Stimulated activated CD4-positive, alpha-beta T cell treated with anti-CD3 and anti-CD28 coated beads, Interleukin-4, amount 100 ng/mL, for 24 hours (primary cell): ENCODE measurements at regions not wholly inside any gene's neighbourhood (a gene's known extent, or its start where the extent isn't known, plus 50 kb on each side); places are given as distances from the start of the nearest gene placed in this dataset.

ENCODE experiments used
- DNase-seq: peaks from one replicate; pipeline ENCODE4 v3.0.0-alpha.2; 2020

DNA sequence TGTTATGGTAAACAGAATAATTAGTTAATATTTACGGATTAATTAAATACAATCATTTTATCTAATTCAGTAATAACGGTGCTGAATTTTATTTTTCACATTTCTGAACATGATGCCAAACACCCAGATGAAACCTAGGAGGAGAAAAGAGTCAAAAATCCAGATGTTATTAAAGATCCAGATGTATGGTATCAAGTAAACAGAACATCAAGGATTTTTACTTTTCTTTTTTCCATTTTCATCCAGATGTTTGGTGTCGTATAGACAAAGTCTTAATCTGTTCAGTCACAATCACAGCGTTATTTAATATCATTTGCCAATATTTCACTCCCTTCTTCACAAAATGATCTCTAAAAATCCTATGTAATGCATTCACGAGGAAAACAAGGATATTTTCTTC lies 64.0 kb upstream of the NR2F2 start:
- DNase-seq = no peak

- DNase-seq = no peak
Observed at GRCh38 chr15:96267463-96267862, 63.0 kb upstream of the NR2F2 start.

DNA sequence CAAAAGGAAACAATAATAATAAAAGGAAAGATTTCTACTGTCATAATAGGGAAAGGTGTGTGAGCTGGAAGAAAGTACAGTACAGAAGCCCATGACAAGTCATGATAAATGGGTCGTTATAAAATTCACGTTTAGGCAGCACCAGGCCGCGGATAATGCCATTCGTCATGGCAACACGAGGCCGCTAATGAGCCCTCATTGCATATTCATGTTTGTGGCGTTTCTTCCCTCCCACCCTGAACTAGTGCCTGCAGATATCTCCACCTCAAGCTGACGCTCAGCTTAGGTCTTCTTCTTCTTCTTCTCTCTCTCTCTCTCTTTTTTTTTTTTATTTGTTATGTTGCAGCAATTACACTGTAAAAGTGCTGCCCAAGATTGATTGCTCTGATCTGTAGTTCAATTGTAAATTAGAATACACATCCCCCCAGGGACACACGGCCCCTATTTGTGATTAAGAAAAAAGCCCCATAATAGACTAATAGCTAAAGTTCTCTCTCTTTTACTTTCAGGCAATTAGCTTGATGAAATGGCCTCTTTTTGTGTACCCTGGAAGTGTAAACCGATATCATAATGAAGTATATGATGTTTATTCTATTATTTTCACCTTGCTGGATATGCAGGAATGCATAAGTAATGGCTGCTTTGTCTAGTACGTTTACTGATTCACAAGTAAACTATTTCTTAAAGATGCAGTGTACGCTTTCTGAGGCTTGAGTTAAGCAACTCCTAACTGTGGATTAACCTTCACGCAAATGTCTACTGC lies 61.9 kb upstream of the NR2F2 start:
- DNase-seq = no peak

GRCh38 chr15:96270581-96271172 lies 59.8 kb upstream of the NR2F2 start:
- DNase-seq = no peak

DNA sequence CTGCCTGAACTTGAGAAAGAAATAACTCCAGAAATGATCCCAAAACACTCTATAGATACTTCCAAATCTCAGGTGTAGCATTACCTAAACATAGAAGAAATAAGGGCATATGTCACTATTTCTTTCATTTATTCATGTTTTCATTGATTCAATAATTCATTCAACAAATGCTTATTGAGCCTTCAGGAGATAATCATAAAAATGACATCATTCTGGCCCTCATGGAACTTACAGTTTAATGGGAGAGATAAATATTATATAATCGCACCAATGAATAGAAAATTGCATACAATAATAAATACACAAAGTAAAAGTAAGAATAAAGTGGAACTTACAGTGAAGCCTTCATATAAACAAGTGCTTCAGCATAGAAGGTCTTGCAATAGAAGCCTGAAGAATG lies 58.1 kb upstream of the NR2F2 start:
- no peak for DNase-seq

- no peak for DNase-seq
Observed at GRCh38 chr15:96273317-96274086, 57.0 kb upstream of the NR2F2 start.

DNA sequence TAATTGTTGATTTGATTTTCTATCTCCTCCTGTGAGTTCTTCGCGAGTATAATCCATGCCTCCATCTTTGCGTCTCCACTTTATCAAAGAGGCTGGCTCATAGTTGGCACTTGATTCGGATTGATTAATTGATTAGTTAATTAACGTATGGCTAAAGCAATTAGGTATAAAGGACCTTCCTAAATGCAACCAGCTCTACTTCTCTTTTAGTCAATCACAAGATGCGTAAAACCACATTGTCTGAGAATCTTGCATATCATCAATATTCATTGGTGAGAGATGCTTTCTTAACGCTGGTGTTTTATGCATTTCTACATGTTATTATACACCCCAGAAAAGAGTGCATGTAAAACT lies 56.4 kb upstream of the NR2F2 start:
- no peak for DNase-seq

DNA sequence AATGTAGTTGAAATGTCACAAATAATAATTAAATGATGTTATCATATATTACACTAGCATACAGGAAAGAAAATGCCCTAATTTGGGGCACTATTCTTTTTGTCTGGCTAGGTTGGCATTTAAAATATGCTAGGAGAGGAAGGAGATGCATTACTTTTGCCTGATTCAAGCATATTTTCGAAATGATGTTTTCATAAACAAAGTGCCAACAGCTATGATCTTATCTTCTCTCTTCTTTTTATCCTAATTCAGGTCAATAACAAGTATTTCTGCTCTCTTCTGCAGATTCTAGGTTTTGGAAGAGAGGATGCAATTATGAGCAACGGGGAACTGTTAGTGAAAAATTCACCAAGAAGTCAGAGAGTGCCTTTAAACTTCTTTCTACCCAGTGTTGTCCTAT lies 55.8 kb upstream of the NR2F2 start:
- DNase-seq = no peak

- no peak for DNase-seq
Observed at GRCh38 chr15:96276438-96277210, 53.9 kb upstream of the NR2F2 start.
